Tibial nerve (tissue), 4 donors: ENCODE measurements at regions not wholly inside any gene's neighbourhood (a gene's known extent, or its start where the extent isn't known, plus 50 kb on each side); places are given as distances from the start of the nearest gene placed in this dataset.

Source experiments
- DNase-seq, 2 donors: peaks; one replicate each; pipeline ENCODE4 v3.0.0-alpha.2; 2019; ENCODE audit warnings: low spot score in 2 of 2
- H3K27ac ChIP-seq, 4 donors: fragments of 200-600 bp; sonication (generic) in 3 of 4; one replicate each; pipeline ENCODE4 v1.5.1; 2017 to 2019; ENCODE audit warnings: mild to moderate bottlenecking in 1 of 4
- H3K27me3 ChIP-seq, 2 donors: fragments of 200-600 bp; sonication (generic) in 1 of 2; one replicate each; pipeline versions ENCODE4 v1.5.1 to v1.6.0; 2017 to 2019
- H3K36me3 ChIP-seq, 3 donors: fragments of 200-600 bp; sonication (generic); one replicate each; pipeline ENCODE4 v1.5.1; 2018 to 2019
- H3K4me1 ChIP-seq, 4 donors: fragments of 200-600 bp; sonication (generic) in 3 of 4; one replicate each; pipeline ENCODE4 v1.5.1; 2017 to 2019
- H3K4me3 ChIP-seq, 4 donors: fragments of 200-600 bp; sonication (generic) in 3 of 4; one replicate each; pipeline ENCODE4 v1.5.1; 2017 to 2019; ENCODE audit warnings: mild to moderate bottlenecking in 1 of 4, moderate library complexity in 1 of 4
- H3K9me3 ChIP-seq, 4 donors: fragments of 200-600 bp; sonication (generic) in 3 of 4; one replicate each; pipeline ENCODE4 v1.5.1; 2017 to 2019
- EP300 ChIP-seq, 2 donors: sonication (generic); formaldehyde crosslinking; IDR thresholded peaks; one replicate each; pipeline ENCODE4 v1.6.1; 2017; ENCODE audit warnings: antibody characterized with exemption in 2 of 2, mild to moderate bottlenecking in 1 of 2
- POLR2A ChIP-seq, 2 donors: fragments of 450-650 bp; IDR thresholded peaks; one replicate each; pipeline ENCODE4 v1.6.1; 2017; ENCODE audit warnings: antibody characterized with exemption in 2 of 2, mild to moderate bottlenecking in 2 of 2, moderate library complexity in 2 of 2
- WGBS, 2 donors: methylation state at CpG; one replicate each; pipeline ENCODE4 v1.1.5; 2018; 5-methylcytosine and 5-hydroxymethylcytosine counted together
- TF ChIP-seq, protein P1 (sequence below), 5 experiments: fragments of 200-600 bp in 3 of 5; fragments of 450-650 bp in 2 of 5; sonication (generic) in 3 of 5; IDR thresholded peaks; one replicate each; pipeline ENCODE4 v1.5.1; 2016 to 2019; ENCODE audit warnings: antibody characterized with exemption in 5 of 5, mild to moderate bottlenecking in 3 of 5, moderate library complexity in 2 of 5

DNA sequence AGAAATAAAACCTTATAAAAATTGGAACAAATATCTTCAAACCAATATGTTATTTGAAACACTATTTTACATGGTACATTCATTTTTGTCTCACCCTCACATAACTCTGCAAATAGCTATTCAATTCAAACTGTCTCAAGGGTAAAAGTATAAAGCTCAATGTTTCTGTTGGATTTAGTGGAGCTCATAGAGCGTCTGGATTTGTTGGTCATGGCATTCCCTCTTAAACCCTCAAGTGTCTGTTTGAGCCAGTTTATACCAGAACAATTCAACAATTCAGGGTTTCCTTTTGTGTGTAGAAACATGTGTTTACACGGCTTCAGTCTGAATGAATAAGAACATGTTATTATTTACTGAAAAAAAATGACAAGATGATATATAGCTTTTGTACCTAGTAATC is 161.6 kb downstream of the PCDH18 start:
- H3K9me3 ChIP-seq: no peaks in the 10 kb centered on the region
- no peaks in the 10 kb centered on the region for H3K36me3 ChIP-seq
- H3K4me3 ChIP-seq: no peak overlapping the region
- DNase-seq: no peak
- H3K27ac ChIP-seq: no peak overlapping the region
- TF ChIP-seq, protein P1, sequence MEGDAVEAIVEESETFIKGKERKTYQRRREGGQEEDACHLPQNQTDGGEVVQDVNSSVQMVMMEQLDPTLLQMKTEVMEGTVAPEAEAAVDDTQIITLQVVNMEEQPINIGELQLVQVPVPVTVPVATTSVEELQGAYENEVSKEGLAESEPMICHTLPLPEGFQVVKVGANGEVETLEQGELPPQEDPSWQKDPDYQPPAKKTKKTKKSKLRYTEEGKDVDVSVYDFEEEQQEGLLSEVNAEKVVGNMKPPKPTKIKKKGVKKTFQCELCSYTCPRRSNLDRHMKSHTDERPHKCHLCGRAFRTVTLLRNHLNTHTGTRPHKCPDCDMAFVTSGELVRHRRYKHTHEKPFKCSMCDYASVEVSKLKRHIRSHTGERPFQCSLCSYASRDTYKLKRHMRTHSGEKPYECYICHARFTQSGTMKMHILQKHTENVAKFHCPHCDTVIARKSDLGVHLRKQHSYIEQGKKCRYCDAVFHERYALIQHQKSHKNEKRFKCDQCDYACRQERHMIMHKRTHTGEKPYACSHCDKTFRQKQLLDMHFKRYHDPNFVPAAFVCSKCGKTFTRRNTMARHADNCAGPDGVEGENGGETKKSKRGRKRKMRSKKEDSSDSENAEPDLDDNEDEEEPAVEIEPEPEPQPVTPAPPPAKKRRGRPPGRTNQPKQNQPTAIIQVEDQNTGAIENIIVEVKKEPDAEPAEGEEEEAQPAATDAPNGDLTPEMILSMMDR (IDR thresholded peaks at IDR 0.05): no peak
- TF ChIP-seq POLR2A (IDR thresholded peaks at IDR 0.05) (no peak), EP300 (IDR thresholded peaks at IDR 0.05) (no peak)
- 23 to 24% methylated on average over 2 of the region's 2 CpGs for WGBS, 2 donors
- H3K27me3 ChIP-seq: no peaks in the 10 kb centered on the region
- peaks cover 0 to 19% (median 0%) of the 10 kb centered on the region in 4 donors for H3K4me1 ChIP-seq

GRCh38 chr4:137370206-137370633 is 162.1 kb downstream of the PCDH18 start:
- WGBS, 2 donors: 44 to 45% methylated on average over 3 of the region's 3 CpGs
- no peak overlapping the region for H3K27ac ChIP-seq

GRCh38 chr4:137367620-137368019 is 164.7 kb downstream of the PCDH18 start:
- Histone ChIP-seq H3K9me3 (no peaks in the 10 kb centered on the region), H3K27ac (no peak overlapping the region), H3K36me3 (no peaks in the 10 kb centered on the region), H3K4me3 (no peak overlapping the region), H3K27me3 (no peaks in the 10 kb centered on the region), H3K4me1 (peaks cover 0 to 4% (median 0%) of the 10 kb centered on the region in 4 donors)
- 78% methylated on average over 2 of the region's 2 CpGs for WGBS, 2 donors
- no peak for DNase-seq
- TF ChIP-seq, protein P1 (IDR thresholded peaks at IDR 0.05): no peak
- TF ChIP-seq EP300 (IDR thresholded peaks at IDR 0.05): no peak
- TF ChIP-seq POLR2A (IDR thresholded peaks at IDR 0.05): no peak

More at GRCh38 chr4:137370206-137370633, 162.1 kb downstream of the PCDH18 start:
- Histone ChIP-seq H3K4me3 (no peak overlapping the region), H3K4me1 (peaks cover 0 to 15% (median 0%) of the 10 kb centered on the region in 4 donors), H3K9me3 (no peaks in the 10 kb centered on the region), H3K36me3 (no peaks in the 10 kb centered on the region), H3K27me3 (no peaks in the 10 kb centered on the region)
- no peak for DNase-seq
- TF ChIP-seq POLR2A (IDR thresholded peaks at IDR 0.05) (no peak), EP300 (IDR thresholded peaks at IDR 0.05) (no peak)
- TF ChIP-seq, protein P1 (IDR thresholded peaks at IDR 0.05): no peak

GRCh38 chr4:137363496-137363895 is 168.8 kb downstream of the PCDH18 start:
- Histone ChIP-seq H3K4me1 (peaks cover 0 to 12% (median 0%) of the 10 kb centered on the region in 4 donors), H3K4me3 (no peak overlapping the region), H3K9me3 (no peaks in the 10 kb centered on the region), H3K27me3 (no peaks in the 10 kb centered on the region), H3K27ac (no peak overlapping the region), H3K36me3 (no peaks in the 10 kb centered on the region)
- no peak for DNase-seq
- TF ChIP-seq, protein P1 (IDR thresholded peaks at IDR 0.05): no peak
- TF ChIP-seq EP300 (IDR thresholded peaks at IDR 0.05): no peak
- no peak for TF ChIP-seq POLR2A (IDR thresholded peaks at IDR 0.05)
- 62 to 75% methylated on average over 4 of the region's 4 CpGs for WGBS, 2 donors

DNA sequence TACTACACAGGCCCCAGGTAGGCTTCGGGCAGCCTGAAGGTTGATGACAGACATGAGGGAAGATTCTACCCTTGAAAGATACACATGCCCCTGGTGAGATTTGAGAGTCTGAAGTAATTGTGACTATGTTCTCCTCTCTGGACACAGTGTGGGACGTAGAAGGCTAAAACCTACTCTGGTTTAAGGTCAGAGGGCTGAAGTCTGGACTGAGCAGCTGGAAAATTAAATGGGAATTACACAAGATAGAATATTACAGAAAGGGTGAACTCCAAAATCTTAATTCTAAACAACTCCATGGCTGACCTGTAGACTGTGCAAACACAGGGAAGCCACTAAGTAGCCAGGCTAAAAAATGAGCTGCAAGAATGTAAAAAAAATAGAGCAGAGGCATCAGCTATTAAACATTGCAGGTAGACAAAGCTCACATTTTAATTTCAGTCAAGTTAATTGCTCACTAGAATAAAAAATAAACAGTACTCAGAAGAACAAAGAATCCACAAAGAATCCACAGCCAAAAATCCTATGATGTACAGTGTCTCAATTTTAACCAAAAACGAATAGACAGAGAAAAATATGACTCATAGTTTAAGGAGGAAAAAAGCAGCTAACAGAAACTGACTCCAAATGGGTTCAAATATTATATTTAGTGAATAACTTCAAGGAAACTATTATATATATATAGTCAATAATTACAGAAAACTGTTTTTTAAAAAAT is 170.4 kb downstream of the PCDH18 start:
- H3K27me3 ChIP-seq: no peaks in the 10 kb centered on the region
- no peak for DNase-seq
- H3K9me3 ChIP-seq: no peaks in the 10 kb centered on the region
- H3K4me1 ChIP-seq: peaks cover 0 to 12% (median 0%) of the 10 kb centered on the region in 4 donors
- 61 to 66% methylated on average over 3 of the region's 3 CpGs for WGBS, 2 donors
- no peak overlapping the region for H3K4me3 ChIP-seq
- no peak for TF ChIP-seq EP300 (IDR thresholded peaks at IDR 0.05)
- TF ChIP-seq POLR2A (IDR thresholded peaks at IDR 0.05): no peak
- TF ChIP-seq, protein P1 (IDR thresholded peaks at IDR 0.05): no peak
- no peak overlapping the region for H3K27ac ChIP-seq
- H3K36me3 ChIP-seq: no peaks in the 10 kb centered on the region
